ENCODE measurements at regions not wholly inside any gene's neighbourhood (a gene's known extent, or its start where the extent isn't known, plus 50 kb on each side); places are given as distances from the start of the nearest gene placed in this dataset.

DNA sequence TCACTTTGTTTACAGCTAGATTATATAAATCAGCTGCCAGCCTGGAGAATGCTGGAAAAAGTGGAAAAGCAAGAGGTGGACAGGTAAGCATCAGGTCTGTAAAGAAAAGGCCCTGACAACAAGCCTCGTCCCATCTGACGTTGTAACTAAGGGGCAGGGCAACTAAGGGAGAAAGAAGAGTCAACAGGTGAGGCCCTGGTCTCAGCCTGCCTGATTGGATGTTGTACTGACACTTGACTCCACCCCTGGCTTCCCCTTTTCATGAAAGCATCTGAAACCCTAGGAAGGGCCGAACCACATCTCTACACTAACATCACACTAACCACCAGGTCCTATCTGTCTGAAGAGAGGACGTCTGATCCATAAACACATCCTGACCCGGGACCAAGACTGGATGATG, 357.6 kb upstream of the CFAP20DC start:
- no peaks in the 10 kb centered on the region for H3K9me3 ChIP-seq (ENCODE audit: control insufficient read depth in 4 of 4, low read length in 3 of 4)
- H3K4me1 ChIP-seq (ENCODE audit: control insufficient read depth in 4 of 4, insufficient read depth in 4 of 4, low read length in 3 of 4) = no peaks in the 10 kb centered on the region
- no peak for TF ChIP-seq HNF4G (IDR thresholded peaks at IDR 0.05)
- no peak for TF ChIP-seq HNF4A (conservative IDR thresholded peaks at IDR 0.05)
- no peak for TF ChIP-seq FOXA2 (IDR thresholded peaks at IDR 0.05)
- no peak for TF ChIP-seq ZBTB33 (IDR thresholded peaks at IDR 0.05)
- no peak for TF ChIP-seq TAF1 (conservative IDR thresholded peaks at IDR 0.05)
- TF ChIP-seq, protein P1, sequence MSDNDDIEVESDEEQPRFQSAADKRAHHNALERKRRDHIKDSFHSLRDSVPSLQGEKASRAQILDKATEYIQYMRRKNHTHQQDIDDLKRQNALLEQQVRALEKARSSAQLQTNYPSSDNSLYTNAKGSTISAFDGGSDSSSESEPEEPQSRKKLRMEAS (IDR thresholded peaks at IDR 0.05) = no peak
- no peak for TF ChIP-seq SP1 (IDR thresholded peaks at IDR 0.05)
- TF ChIP-seq, protein P2, sequence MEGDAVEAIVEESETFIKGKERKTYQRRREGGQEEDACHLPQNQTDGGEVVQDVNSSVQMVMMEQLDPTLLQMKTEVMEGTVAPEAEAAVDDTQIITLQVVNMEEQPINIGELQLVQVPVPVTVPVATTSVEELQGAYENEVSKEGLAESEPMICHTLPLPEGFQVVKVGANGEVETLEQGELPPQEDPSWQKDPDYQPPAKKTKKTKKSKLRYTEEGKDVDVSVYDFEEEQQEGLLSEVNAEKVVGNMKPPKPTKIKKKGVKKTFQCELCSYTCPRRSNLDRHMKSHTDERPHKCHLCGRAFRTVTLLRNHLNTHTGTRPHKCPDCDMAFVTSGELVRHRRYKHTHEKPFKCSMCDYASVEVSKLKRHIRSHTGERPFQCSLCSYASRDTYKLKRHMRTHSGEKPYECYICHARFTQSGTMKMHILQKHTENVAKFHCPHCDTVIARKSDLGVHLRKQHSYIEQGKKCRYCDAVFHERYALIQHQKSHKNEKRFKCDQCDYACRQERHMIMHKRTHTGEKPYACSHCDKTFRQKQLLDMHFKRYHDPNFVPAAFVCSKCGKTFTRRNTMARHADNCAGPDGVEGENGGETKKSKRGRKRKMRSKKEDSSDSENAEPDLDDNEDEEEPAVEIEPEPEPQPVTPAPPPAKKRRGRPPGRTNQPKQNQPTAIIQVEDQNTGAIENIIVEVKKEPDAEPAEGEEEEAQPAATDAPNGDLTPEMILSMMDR (IDR thresholded peaks at IDR 0.05; ENCODE audit: low read depth, low read length, missing input control) = no peak
- no peak for TF ChIP-seq YY1 (IDR thresholded peaks at IDR 0.05)
- no peak for TF ChIP-seq NR2F2 (IDR thresholded peaks at IDR 0.05)
- no peak for TF ChIP-seq FOXA1 (IDR thresholded peaks at IDR 0.05)
- no peak for TF ChIP-seq RXRA (IDR thresholded peaks at IDR 0.05)
- no peak for TF ChIP-seq EGR1 (IDR thresholded peaks at IDR 0.05; ENCODE audit: low read depth in 2 of 2)
- 82% methylated on average over 5 of the region's 5 CpGs for WGBS
- H3K27ac ChIP-seq (ENCODE audit: low read depth in 1 of 2, low read length in 2 of 2) = no peak overlapping the region
- no peak overlapping the region for H3K4me3 ChIP-seq (ENCODE audit: low read depth in 1 of 3, low read length in 3 of 3)
- no peaks in the 10 kb centered on the region for H3K27me3 ChIP-seq (ENCODE audit: control insufficient read depth in 4 of 4, insufficient read depth in 4 of 4, low read length in 3 of 4)
- H3K36me3 ChIP-seq (ENCODE audit: control insufficient read depth in 4 of 4, insufficient read depth in 3 of 4, low read depth in 1 of 4, low read length in 3 of 4) = no peaks in the 10 kb centered on the region
- DNase-seq (ENCODE audit: low spot score) = no peak
- H3K9ac ChIP-seq (ENCODE audit: low read depth in 1 of 2, low read length in 2 of 2) = no peak overlapping the region

DNA sequence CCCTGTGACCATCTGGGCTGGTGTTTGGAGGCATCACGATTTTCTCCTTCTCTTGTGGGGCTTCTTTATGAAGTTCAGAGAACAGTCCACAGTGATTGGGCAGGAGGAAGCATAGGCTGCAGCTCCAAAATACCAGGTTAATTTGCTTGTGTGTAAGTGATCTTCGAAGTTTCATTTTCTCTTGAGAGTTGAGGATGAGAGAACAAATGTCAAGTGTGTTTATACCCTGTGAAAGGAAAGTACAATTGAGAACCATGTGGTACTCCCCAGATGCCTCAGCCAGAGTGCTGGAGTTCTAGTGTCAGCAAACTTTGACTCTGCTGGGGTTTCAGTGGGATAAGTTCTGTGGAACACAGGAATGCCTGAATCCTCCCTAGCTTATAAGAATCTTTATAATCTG, 357.1 kb upstream of the CFAP20DC start:
- Histone ChIP-seq H3K4me3 (ENCODE audit: low read depth in 1 of 3, low read length in 3 of 3) (no peak overlapping the region), H3K27ac (ENCODE audit: low read depth in 1 of 2, low read length in 2 of 2) (no peak overlapping the region), H3K27me3 (ENCODE audit: control insufficient read depth in 4 of 4, insufficient read depth in 4 of 4, low read length in 3 of 4) (no peaks in the 10 kb centered on the region), H3K4me1 (ENCODE audit: control insufficient read depth in 4 of 4, insufficient read depth in 4 of 4, low read length in 3 of 4) (no peaks in the 10 kb centered on the region), H3K9ac (ENCODE audit: low read depth in 1 of 2, low read length in 2 of 2) (no peak overlapping the region), H3K9me3 (ENCODE audit: control insufficient read depth in 4 of 4, low read length in 3 of 4) (no peaks in the 10 kb centered on the region), H3K36me3 (ENCODE audit: control insufficient read depth in 4 of 4, insufficient read depth in 3 of 4, low read depth in 1 of 4, low read length in 3 of 4) (no peaks in the 10 kb centered on the region)
- TF ChIP-seq HNF4G (IDR thresholded peaks at IDR 0.05) (no peak), FOXA2 (IDR thresholded peaks at IDR 0.05) (no peak), JUND (IDR thresholded peaks at IDR 0.05) (no peak), YY1 (IDR thresholded peaks at IDR 0.05) (no peak), GABPA (IDR thresholded peaks at IDR 0.05 in 1 of 2, conservative IDR thresholded peaks at IDR 0.05 in 1 of 2) (no peak), EGR1 (IDR thresholded peaks at IDR 0.05; ENCODE audit: low read depth in 2 of 2) (no peak), TAF1 (conservative IDR thresholded peaks at IDR 0.05) (no peak)
- TF ChIP-seq, protein P3, sequence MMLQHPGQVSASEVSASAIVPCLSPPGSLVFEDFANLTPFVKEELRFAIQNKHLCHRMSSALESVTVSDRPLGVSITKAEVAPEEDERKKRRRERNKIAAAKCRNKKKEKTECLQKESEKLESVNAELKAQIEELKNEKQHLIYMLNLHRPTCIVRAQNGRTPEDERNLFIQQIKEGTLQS (IDR thresholded peaks at IDR 0.05) = no peak
- TF ChIP-seq, protein P2 (IDR thresholded peaks at IDR 0.05; ENCODE audit: low read depth, low read length, missing input control) = no peak
- no peak for DNase-seq (ENCODE audit: low spot score)
- WGBS = 83% methylated on average over 2 of the region's 2 CpGs
